Mucosa of rectum (tissue), 2 donors: ENCODE measurements at regions not wholly inside any gene's neighbourhood (a gene's known extent, or its start where the extent isn't known, plus 50 kb on each side); places are given as distances from the start of the nearest gene placed in this dataset.
"Not testable (repeated sequence)": the region's sequence is repeated elsewhere in the genome, so short reads cannot be mapped to it uniquely, and the experiment has no call there.

Experiments used
- H3K27ac ChIP-seq, 2 donors: one replicate each; pipeline ENCODE4 v1.7.0; 2013; ENCODE audit warnings: inconsistent platforms in 2 of 2, low read depth in 2 of 2, low read length in 2 of 2
- H3K27me3 ChIP-seq, 2 donors: one replicate each; pipeline ENCODE4 v1.7.0; 2013; ENCODE audit warnings: low read length in 2 of 2; ENCODE audit not compliant: control insufficient read depth in 2 of 2, insufficient read depth in 2 of 2
- H3K36me3 ChIP-seq, 2 donors: one replicate each; pipeline ENCODE4 v1.7.0; 2013; ENCODE audit warnings: low read length in 2 of 2; ENCODE audit not compliant: control insufficient read depth in 2 of 2, insufficient read depth in 2 of 2
- H3K4me1 ChIP-seq, 2 donors: one replicate each; pipeline ENCODE4 v1.7.0; 2013; ENCODE audit warnings: low read length in 2 of 2, mild to moderate bottlenecking in 1 of 2; ENCODE audit not compliant: control insufficient read depth in 2 of 2, insufficient read depth in 2 of 2
- H3K4me3 ChIP-seq, 2 donors: one replicate each; pipeline ENCODE4 v1.7.0; 2013; ENCODE audit warnings: low read length in 2 of 2
- H3K9ac ChIP-seq, 2 donors: one replicate each; pipeline ENCODE4 v1.7.0; 2013; ENCODE audit warnings: low read length in 2 of 2, low read depth in 1 of 2, mild to moderate bottlenecking in 1 of 2
- H3K9me3 ChIP-seq, 2 donors: one replicate each; pipeline ENCODE4 v1.7.0; 2013; ENCODE audit warnings: low read length in 2 of 2; ENCODE audit not compliant: control insufficient read depth in 2 of 2
- donor health status: healthy.
- donor health status: Normal muscosa, but diverticular disease.

GRCh38 chrX:143231492-143231891 is 205.8 kb downstream of the SPANXN4 start:
- H3K36me3 ChIP-seq: no peaks in the 10 kb centered on the region
- H3K27ac ChIP-seq: no peak overlapping the region
- no peak overlapping the region for H3K4me3 ChIP-seq
- H3K27me3 ChIP-seq: no peaks in the 10 kb centered on the region
- H3K9me3 ChIP-seq: no peaks in the 10 kb centered on the region
- no peaks in the 10 kb centered on the region for H3K4me1 ChIP-seq
- no peak overlapping the region for H3K9ac ChIP-seq

GRCh38 chrX:143228600-143228999 is 202.9 kb downstream of the SPANXN4 start:
- not testable (repeated sequence) for H3K4me1 ChIP-seq, H3K9me3 ChIP-seq, H3K9ac ChIP-seq

GRCh38 chrX:143206966-143207365 is 181.2 kb downstream of the SPANXN4 start:
- Histone ChIP-seq H3K36me3 (no peaks in the 10 kb centered on the region), H3K9ac (no peak overlapping the region), H3K27ac (no peak overlapping the region), H3K27me3 (no peaks in the 10 kb centered on the region), H3K4me3 (no peak overlapping the region), H3K9me3 (no peaks in the 10 kb centered on the region), H3K4me1 (no peaks in the 10 kb centered on the region)

More at GRCh38 chrX:143228600-143228999, 202.9 kb downstream of the SPANXN4 start:
- H3K36me3 ChIP-seq, H3K4me3 ChIP-seq, H3K27ac ChIP-seq, H3K27me3 ChIP-seq: not testable (repeated sequence)

GRCh38 chrX:143171703-143172102 is 146.0 kb downstream of the SPANXN4 start:
- H3K36me3 ChIP-seq: no peaks in the 10 kb centered on the region
- no peak overlapping the region for H3K9ac ChIP-seq
- no peaks in the 10 kb centered on the region for H3K27me3 ChIP-seq
- H3K4me3 ChIP-seq: no peak overlapping the region
- no peaks in the 10 kb centered on the region for H3K4me1 ChIP-seq
- no peak overlapping the region for H3K27ac ChIP-seq
- H3K9me3 ChIP-seq: no peaks in the 10 kb centered on the region

- Histone ChIP-seq H3K27me3 (no peaks in the 10 kb centered on the region), H3K9ac (no peak overlapping the region), H3K9me3 (no peaks in the 10 kb centered on the region), H3K27ac (no peak overlapping the region), H3K4me3 (no peak overlapping the region), H3K36me3 (no peaks in the 10 kb centered on the region), H3K4me1 (no peaks in the 10 kb centered on the region)
These were observed 140.1 kb downstream of the SPANXN4 start for GRCh38 chrX:143165778-143166177.

GRCh38 chrX:143139681-143140080 is 114.0 kb downstream of the SPANXN4 start:
- Histone ChIP-seq H3K4me1 (no peaks in the 10 kb centered on the region), H3K9me3 (no peaks in the 10 kb centered on the region), H3K4me3 (no peak overlapping the region), H3K27me3 (no peaks in the 10 kb centered on the region), H3K9ac (no peak overlapping the region), H3K36me3 (no peaks in the 10 kb centered on the region), H3K27ac (no peak overlapping the region)

GRCh38 chrX:143121477-143121876 is 95.7 kb downstream of the SPANXN4 start:
- no peak overlapping the region for H3K27ac ChIP-seq

GRCh38 chrX:143115466-143115865 is 89.7 kb downstream of the SPANXN4 start:
- H3K27ac ChIP-seq: no peak overlapping the region
- H3K4me1 ChIP-seq: no peaks in the 10 kb centered on the region
- no peak overlapping the region for H3K9ac ChIP-seq
- H3K9me3 ChIP-seq: no peaks in the 10 kb centered on the region
- no peaks in the 10 kb centered on the region for H3K27me3 ChIP-seq
- no peak overlapping the region for H3K4me3 ChIP-seq
- H3K36me3 ChIP-seq: no peaks in the 10 kb centered on the region

More at GRCh38 chrX:143121477-143121876, 95.7 kb downstream of the SPANXN4 start:
- H3K4me3 ChIP-seq: no peak overlapping the region
- H3K36me3 ChIP-seq: no peaks in the 10 kb centered on the region
- no peaks in the 10 kb centered on the region for H3K4me1 ChIP-seq
- H3K9ac ChIP-seq: no peak overlapping the region
- no peaks in the 10 kb centered on the region for H3K27me3 ChIP-seq
- no peaks in the 10 kb centered on the region for H3K9me3 ChIP-seq

- Histone ChIP-seq H3K27ac (no peak overlapping the region), H3K4me1 (no peaks in the 10 kb centered on the region), H3K4me3 (no peak overlapping the region), H3K9me3 (no peaks in the 10 kb centered on the region), H3K9ac (no peak overlapping the region), H3K36me3 (no peaks in the 10 kb centered on the region), H3K27me3 (no peaks in the 10 kb centered on the region)
These were observed 70.1 kb downstream of the SPANXN4 start for GRCh38 chrX:143095816-143096215.

- Histone ChIP-seq H3K4me1 (no peaks in the 10 kb centered on the region), H3K4me3 (no peak overlapping the region), H3K27me3 (no peaks in the 10 kb centered on the region), H3K36me3 (no peaks in the 10 kb centered on the region), H3K9me3 (no peaks in the 10 kb centered on the region), H3K9ac (no peak overlapping the region), H3K27ac (no peak overlapping the region)
These were observed 69.6 kb downstream of the SPANXN4 start for GRCh38 chrX:143095321-143095720.

GRCh38 chrX:143094417-143095023 is 68.8 kb downstream of the SPANXN4 start:
- H3K27me3 ChIP-seq: no peaks in the 10 kb centered on the region
- no peak overlapping the region for H3K27ac ChIP-seq
- H3K36me3 ChIP-seq: no peaks in the 10 kb centered on the region

More at GRCh38 chrX:143094417-143095023, 68.8 kb downstream of the SPANXN4 start:
- H3K4me3 ChIP-seq: no peak overlapping the region
- no peak overlapping the region for H3K9ac ChIP-seq
- H3K4me1 ChIP-seq: no peaks in the 10 kb centered on the region
- no peaks in the 10 kb centered on the region for H3K9me3 ChIP-seq
